Fibroblast of pulmonary artery (primary cell): ENCODE measurements at regions not wholly inside any gene's neighbourhood (a gene's known extent, or its start where the extent isn't known, plus 50 kb on each side); places are given as distances from the start of the nearest gene placed in this dataset.
"Not testable (repeated sequence)": the region's sequence is repeated elsewhere in the genome, so short reads cannot be mapped to it uniquely, and the experiment has no call there.

ENCODE experiments used
- DNase-seq: peaks from one replicate; pipeline ENCODE4 v3.0.0-alpha.2; 2010; ENCODE audit warnings: low read depth
- H3K4me3 ChIP-seq: replicated peaks from 2 replicates; pipeline ENCODE4 v1.5.1; 2011; ENCODE audit warnings: low read depth, mild to moderate bottlenecking, control low read depth, low read length, moderate library complexity
- TF ChIP-seq, protein P1 (sequence below): IDR thresholded peaks from 2 replicates; pipeline ENCODE4 v1.5.1; 2011; ENCODE audit warnings: mild to moderate bottlenecking, control low read depth, low read length, inconsistent platforms; ENCODE audit errors: missing control alignments

DNA sequence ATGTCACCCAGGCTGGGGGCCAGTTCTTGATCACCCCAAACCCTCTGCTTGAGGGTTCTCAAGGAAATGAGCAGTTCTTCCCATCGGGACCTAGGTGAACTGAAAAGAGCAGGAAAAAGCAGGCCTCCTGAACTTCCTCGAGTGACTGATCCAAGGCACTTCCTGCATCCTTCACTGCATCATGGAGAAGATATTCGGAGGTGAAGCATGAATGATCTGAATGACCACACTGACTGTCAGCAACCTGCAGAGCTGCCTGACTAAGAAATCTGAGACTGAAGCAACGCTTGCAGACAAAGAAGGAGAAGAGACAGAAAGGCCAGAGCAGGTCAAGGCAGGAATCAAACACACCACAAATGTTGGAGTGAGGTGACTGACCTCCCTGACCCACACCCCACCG is 420.2 kb downstream of the AGTPBP1 start:
- TF ChIP-seq, protein P1, sequence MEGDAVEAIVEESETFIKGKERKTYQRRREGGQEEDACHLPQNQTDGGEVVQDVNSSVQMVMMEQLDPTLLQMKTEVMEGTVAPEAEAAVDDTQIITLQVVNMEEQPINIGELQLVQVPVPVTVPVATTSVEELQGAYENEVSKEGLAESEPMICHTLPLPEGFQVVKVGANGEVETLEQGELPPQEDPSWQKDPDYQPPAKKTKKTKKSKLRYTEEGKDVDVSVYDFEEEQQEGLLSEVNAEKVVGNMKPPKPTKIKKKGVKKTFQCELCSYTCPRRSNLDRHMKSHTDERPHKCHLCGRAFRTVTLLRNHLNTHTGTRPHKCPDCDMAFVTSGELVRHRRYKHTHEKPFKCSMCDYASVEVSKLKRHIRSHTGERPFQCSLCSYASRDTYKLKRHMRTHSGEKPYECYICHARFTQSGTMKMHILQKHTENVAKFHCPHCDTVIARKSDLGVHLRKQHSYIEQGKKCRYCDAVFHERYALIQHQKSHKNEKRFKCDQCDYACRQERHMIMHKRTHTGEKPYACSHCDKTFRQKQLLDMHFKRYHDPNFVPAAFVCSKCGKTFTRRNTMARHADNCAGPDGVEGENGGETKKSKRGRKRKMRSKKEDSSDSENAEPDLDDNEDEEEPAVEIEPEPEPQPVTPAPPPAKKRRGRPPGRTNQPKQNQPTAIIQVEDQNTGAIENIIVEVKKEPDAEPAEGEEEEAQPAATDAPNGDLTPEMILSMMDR: no peak
- no peak for DNase-seq
- no peak overlapping the region for H3K4me3 ChIP-seq

DNA sequence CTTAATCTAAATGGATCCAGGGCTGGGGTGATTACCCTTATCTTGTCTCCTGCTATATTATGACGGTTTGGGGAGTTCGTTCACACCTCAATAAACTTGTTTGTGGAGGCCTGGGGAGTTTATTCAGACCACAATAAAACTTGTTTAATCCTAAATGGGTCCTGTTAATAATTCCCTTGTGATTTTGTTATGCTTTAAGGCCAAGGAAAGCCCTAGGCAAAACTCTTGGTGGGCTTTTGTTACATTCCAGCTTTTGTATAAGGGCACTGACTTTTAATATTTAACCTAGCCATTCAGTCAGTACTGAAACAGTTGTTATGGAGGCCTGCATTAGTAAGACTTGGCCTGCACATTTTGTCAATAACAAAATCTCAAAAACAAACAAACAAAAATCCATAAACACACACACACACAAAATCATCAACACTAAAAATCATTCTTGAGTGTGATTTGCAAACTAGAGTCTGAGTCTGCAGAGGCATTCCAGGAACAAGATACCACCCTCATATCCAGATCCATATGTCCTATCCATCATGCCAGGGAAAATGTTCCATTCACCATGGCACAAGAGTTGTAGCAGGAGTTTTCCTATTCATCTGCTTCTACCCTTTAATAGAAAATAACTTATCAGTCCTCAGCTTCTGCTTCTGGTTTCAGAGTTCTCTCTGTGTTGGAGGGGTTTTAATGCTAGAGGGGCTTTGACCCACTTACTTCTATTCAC is 421.7 kb downstream of the AGTPBP1 start:
- no peak for DNase-seq
- no peak overlapping the region for H3K4me3 ChIP-seq
- TF ChIP-seq, protein P1: no peak

DNA sequence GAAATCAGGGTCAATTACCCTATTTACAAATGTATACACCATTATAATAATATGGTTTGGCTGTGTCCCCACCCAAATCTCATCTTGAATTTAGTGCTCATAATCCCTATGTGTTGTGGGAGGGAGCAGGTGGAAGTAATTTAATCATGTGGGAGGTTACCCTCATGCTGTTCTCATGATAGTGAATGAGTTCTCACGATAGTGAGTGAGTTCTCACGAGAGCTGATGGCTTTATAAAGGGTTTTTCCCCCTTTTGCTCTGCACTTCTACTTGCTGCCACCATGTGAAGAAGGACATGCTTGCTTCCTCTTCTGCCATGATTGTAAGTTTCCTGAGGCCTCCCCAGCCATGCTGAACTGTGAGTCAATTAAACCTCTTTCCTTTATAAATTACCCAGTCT is 426.2 kb downstream of the AGTPBP1 start:
- not testable (repeated sequence) for H3K4me3 ChIP-seq, DNase-seq

DNA sequence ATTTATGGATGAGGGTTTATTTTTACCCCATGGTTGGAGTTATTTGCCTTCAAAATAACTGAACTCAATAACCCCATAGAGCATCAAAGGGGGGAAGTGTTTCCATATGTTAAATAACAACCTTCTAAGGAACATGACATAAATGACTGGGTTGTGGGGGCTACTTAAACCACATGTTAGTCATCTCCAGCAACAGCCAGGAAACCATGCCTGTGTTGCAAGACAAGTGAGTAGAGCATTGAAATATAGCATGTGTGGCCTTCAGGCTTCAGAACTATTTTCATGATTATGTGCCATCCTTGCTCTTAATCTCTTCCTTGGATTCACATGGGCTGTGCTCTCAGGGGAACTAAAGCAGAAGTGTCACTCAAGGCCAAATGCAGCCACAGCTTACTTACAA is 431.2 kb downstream of the AGTPBP1 start:
- TF ChIP-seq, protein P1: no peak
- DNase-seq: no peak
- H3K4me3 ChIP-seq: no peak overlapping the region

DNA sequence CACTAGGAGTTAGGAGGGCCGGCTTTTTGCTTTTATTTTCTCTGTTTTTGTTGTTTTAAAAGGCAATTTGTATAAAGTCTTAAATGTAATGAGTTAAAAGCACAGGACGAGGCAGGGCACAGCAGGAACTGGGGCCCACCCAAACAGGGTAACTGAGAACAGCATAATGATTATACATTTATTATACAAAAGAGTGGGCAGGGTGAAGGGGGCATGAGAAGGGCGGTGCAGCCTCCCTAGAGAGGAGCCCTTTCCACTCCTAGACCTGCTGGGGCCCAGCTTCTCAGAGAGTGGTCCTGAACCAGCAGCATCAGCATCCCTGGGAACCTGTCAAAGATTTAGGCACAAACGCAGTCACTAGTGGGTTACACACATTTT is 438.0 kb downstream of the AGTPBP1 start:
- H3K4me3 ChIP-seq: no peak overlapping the region
- DNase-seq: no peak
- TF ChIP-seq, protein P1: no peak

DNA sequence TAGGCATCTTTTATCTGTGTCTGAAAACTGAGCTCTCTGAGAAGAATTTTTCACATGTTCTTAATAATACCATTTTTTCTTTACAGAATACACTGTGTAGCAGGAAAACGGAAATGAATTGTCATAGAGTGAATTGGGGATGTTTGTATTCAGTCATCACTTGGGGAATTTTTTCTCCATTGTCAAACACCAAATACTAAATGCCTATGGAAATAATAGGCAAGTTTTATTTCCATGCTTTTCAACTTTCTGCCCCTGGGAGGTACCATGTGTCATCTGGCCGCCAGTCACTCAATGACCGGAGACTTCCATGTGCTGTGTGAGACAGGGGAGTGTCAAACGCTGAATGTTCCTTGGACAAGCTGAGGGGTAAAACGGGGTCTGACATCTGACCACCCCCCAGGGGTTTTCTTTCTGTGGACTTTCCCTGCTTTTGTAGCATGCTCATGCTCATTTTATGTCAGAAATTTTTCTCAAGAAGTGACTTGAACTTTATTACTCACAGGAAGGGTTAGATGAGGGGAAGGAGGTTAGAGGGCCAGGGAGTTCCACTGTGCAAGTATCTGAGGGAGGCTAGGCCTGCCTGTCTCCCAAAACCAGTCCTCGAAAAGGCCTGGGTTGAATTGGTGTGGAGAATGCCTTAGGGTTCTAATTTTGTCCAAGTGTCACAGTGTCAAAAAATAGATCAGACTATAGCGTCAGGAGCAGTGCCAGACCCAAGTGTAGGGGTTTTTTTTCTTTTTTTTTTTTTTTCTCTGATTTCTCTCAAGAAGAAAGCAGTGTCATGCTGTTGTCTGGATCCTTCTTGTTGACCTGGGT is 438.6 kb downstream of the AGTPBP1 start:
- DNase-seq: no peak
- H3K4me3 ChIP-seq: no peak overlapping the region
- TF ChIP-seq, protein P1: no peak

DNA sequence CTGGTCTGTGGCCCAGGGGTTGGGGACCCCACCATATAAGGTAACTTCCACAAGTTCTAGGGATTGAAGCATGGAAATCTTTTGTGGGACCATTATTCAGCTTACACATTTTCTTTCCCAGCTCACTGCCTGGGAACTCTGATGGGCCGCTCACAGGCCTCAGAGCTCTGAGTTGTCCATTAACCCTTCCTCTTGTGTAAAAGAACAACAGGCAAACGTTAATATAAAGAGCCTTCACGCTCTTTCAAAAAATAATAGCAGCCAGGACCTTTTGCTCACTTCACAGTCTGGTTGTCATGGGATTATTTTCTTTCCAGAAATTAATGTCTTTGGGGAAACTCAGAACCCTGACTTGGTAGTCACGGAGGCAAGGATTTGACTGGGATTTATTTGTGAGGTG is 443.3 kb downstream of the AGTPBP1 start:
- no peak overlapping the region for H3K4me3 ChIP-seq
- no peak for DNase-seq
- TF ChIP-seq, protein P1: no peak

DNA sequence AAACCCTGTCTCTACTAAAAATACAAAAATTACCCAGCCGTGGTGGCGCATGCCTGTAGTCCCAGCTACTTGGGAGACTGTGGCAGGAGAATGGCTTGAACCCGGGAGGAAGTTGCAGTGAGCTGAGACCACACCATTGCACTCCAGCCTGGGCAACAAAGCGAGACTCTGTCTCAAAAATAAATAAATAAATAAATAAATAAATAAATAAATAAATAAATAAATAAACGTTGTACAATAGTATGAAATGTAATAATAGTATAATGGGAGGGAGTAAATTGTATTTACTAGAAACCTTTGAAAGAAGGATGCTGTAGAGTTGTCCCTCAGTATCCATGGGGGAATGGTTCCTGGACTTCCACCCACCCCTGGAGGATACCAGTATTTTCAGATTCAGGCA is 446.5 kb downstream of the AGTPBP1 start:
- H3K4me3 ChIP-seq, DNase-seq: not testable (repeated sequence)
